ENCODE measurements at regions not wholly inside any gene's neighbourhood (a gene's known extent, or its start where the extent isn't known, plus 50 kb on each side); places are given as distances from the start of the nearest gene placed in this dataset.

- TF ChIP-seq POLR2AphosphoS5 (IDR thresholded peaks at IDR 0.05; ENCODE audit: low read depth, low read length) (no peak), POLR2A (IDR thresholded peaks at IDR 0.05; ENCODE audit: low read depth, low read length) (no peak)
These were observed 805.6 kb upstream of the CXADR start for GRCh38 chr21:16707274-16707673.

Measured in GM12892 (cell line).